ENCODE measurements at regions not wholly inside any gene's neighbourhood (a gene's known extent, or its start where the extent isn't known, plus 50 kb on each side); places are given as distances from the start of the nearest gene placed in this dataset.

GRCh38 chr5:68861099-68861498 is 232.7 kb upstream of the SLC30A5 start:
- TF ChIP-seq CTCF (IDR thresholded peaks at IDR 0.05) (no peak), EP300 (IDR thresholded peaks at IDR 0.05; ENCODE audit: low read depth) (no peak), POLR2A (IDR thresholded peaks at IDR 0.05) (no peak)

All from transverse colon (tissue), 3 donors.